Endodermal cell (in vitro differentiated cells): ENCODE measurements at regions not wholly inside any gene's neighbourhood (a gene's known extent, or its start where the extent isn't known, plus 50 kb on each side); places are given as distances from the start of the nearest gene placed in this dataset.

Experiments used
- DNase-seq: peaks from one replicate; pipeline ENCODE4 v3.0.0-alpha.2; 2017
- H3K27ac ChIP-seq: 2 replicates; pipeline ENCODE4 v1.5.1; 2013; ENCODE audit warnings: mild to moderate bottlenecking, low read depth, low read length, moderate library complexity
- H3K27me3 ChIP-seq: 2 replicates; pipeline ENCODE4 v1.6.1; 2013; ENCODE audit warnings: mild to moderate bottlenecking, low read length, moderate library complexity; ENCODE audit not compliant: insufficient read depth, control insufficient read depth, poor library complexity, severe bottlenecking
- H3K36me3 ChIP-seq: 2 replicates; pipeline ENCODE4 v1.7.0; 2013; ENCODE audit warnings: mild to moderate bottlenecking, low read length, moderate library complexity; ENCODE audit not compliant: control insufficient read depth, insufficient read depth
- H3K4me1 ChIP-seq: one replicate; pipeline ENCODE4 v1.7.0; 2013; ENCODE audit warnings: low read length; ENCODE audit not compliant: control insufficient read depth, insufficient read depth
- H3K4me3 ChIP-seq: 2 replicates; pipeline ENCODE4 v1.5.1; 2013; ENCODE audit warnings: mild to moderate bottlenecking, low read length, moderate library complexity
- H3K9ac ChIP-seq: 2 replicates; pipeline ENCODE4 v1.6.1; 2013; ENCODE audit warnings: mild to moderate bottlenecking, low read length, moderate library complexity; ENCODE audit not compliant: poor library complexity, severe bottlenecking; ENCODE audit errors: extremely low read depth
- H3K9me3 ChIP-seq: 2 replicates; pipeline ENCODE4 v1.6.1; 2013; ENCODE audit warnings: mild to moderate bottlenecking, low read length, moderate library complexity; ENCODE audit not compliant: control insufficient read depth
- H3K27ac Mint-ChIP-seq: 2 replicates; pipeline ENCODE4 v1.8.0; 2020; ENCODE audit warnings: mixed read lengths
- H3K27me3 Mint-ChIP-seq: 2 replicates; pipeline ENCODE4 v1.8.0; 2021; ENCODE audit warnings: mild to moderate bottlenecking, mixed read lengths; ENCODE audit not compliant: insufficient read depth
- H3K36me3 Mint-ChIP-seq: 2 replicates; pipeline ENCODE4 v1.8.0; 2020; ENCODE audit warnings: low read depth, mixed read lengths
- H3K4me1 Mint-ChIP-seq: 2 replicates; pipeline ENCODE4 v1.8.0; 2020; ENCODE audit warnings: mixed read lengths
- H3K4me3 Mint-ChIP-seq: 2 replicates; pipeline ENCODE4 v1.8.0; 2020; ENCODE audit warnings: mild to moderate bottlenecking, moderate library complexity, mixed read lengths
- H3K9me3 Mint-ChIP-seq: 2 replicates; pipeline ENCODE4 v1.8.0; 2020; ENCODE audit warnings: mild to moderate bottlenecking, mixed read lengths
- WGBS, 2 experiments: methylation state at CpG; one replicate each; pipeline versions ENCODE4 v1.1.5 to v1.1.7; 2013; ENCODE audit warnings: missing lambda C conversion rate in 2 of 2, mixed read lengths in 1 of 2; ENCODE audit not compliant: insufficient coverage in 1 of 2, insufficient read length in 1 of 2; 5-methylcytosine and 5-hydroxymethylcytosine counted together
- TF ChIP-seq, protein P1 (sequence below): fragments of 200-600 bp; sonication (generic); conservative IDR thresholded peaks from 2 replicates; pipeline ENCODE4 v1.5.0; 2021; ENCODE audit warnings: antibody characterized with exemption, mild to moderate bottlenecking

DNA sequence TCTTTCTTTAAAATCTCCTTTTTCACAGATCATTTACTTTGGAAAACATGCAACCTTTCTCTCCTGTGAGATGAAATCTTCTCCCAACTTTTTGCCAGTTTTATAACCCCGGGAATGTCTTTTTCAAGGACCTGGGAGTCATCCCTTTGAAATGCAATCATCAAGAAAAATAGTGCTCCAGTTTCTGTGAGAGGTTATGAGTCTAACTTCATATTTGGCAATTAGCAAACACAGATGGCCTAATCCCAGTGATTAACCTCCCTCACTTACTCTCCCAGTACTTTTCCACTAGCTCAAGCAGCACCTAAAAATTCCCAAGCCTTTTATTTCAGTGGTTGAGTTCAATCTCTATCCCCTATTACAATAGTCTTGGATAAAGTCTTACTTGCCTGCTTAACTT is 185.8 kb upstream of the TMEM106B start:
- Mint-ChIP-seq H3K27me3 (no peaks in the 10 kb centered on the region), H3K27ac (no peak overlapping the region), H3K9me3 (no peaks in the 10 kb centered on the region), H3K4me1 (no peaks in the 10 kb centered on the region), H3K36me3 (no peaks in the 10 kb centered on the region), H3K4me3 (no peak overlapping the region)
- no peak for DNase-seq
- Histone ChIP-seq H3K36me3 (no peaks in the 10 kb centered on the region), H3K27ac (no peak overlapping the region), H3K4me3 (no peak overlapping the region), H3K4me1 (no peaks in the 10 kb centered on the region), H3K9me3 (no peaks in the 10 kb centered on the region), H3K9ac (no peak overlapping the region), H3K27me3 (no peaks in the 10 kb centered on the region)
- TF ChIP-seq, protein P1, sequence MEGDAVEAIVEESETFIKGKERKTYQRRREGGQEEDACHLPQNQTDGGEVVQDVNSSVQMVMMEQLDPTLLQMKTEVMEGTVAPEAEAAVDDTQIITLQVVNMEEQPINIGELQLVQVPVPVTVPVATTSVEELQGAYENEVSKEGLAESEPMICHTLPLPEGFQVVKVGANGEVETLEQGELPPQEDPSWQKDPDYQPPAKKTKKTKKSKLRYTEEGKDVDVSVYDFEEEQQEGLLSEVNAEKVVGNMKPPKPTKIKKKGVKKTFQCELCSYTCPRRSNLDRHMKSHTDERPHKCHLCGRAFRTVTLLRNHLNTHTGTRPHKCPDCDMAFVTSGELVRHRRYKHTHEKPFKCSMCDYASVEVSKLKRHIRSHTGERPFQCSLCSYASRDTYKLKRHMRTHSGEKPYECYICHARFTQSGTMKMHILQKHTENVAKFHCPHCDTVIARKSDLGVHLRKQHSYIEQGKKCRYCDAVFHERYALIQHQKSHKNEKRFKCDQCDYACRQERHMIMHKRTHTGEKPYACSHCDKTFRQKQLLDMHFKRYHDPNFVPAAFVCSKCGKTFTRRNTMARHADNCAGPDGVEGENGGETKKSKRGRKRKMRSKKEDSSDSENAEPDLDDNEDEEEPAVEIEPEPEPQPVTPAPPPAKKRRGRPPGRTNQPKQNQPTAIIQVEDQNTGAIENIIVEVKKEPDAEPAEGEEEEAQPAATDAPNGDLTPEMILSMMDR, result no peak
- 100% methylated on average over 1 of the region's 1 CpG for WGBS, 2 experiments

DNA sequence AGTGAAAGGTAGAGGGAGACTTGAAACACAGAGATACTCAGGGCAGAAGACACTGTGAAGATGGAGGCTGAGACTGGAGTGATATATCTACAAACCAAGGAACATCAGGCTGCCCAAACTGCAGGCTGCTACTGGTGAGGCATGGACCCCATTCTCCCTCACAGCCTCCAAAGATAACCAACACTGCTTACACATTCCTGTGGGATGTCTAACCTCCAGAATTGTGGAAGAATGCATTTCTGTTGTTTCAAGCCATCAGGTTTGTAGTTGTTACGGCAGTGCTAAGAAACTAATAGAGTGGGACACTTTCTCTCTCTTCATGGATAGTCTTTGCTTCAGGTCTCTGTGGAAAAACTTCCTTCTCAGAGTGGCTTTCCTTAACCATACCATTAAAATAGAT is 182.6 kb upstream of the TMEM106B start:
- TF ChIP-seq, protein P1, result no peak
- Histone ChIP-seq H3K27ac (no peak overlapping the region), H3K9me3 (no peaks in the 10 kb centered on the region), H3K4me3 (no peak overlapping the region), H3K9ac (no peak overlapping the region), H3K4me1 (no peaks in the 10 kb centered on the region), H3K36me3 (no peaks in the 10 kb centered on the region), H3K27me3 (no peaks in the 10 kb centered on the region)
- Mint-ChIP-seq H3K36me3 (no peaks in the 10 kb centered on the region), H3K27me3 (no peaks in the 10 kb centered on the region), H3K4me3 (no peak overlapping the region), H3K4me1 (no peaks in the 10 kb centered on the region), H3K9me3 (no peaks in the 10 kb centered on the region), H3K27ac (no peak overlapping the region)
- WGBS, 2 experiments, result 93% methylated on average over 1 of the region's 1 CpG; no CpG with 5 or more reads in 1 of the 2 experiments
- DNase-seq, result no peak

DNA sequence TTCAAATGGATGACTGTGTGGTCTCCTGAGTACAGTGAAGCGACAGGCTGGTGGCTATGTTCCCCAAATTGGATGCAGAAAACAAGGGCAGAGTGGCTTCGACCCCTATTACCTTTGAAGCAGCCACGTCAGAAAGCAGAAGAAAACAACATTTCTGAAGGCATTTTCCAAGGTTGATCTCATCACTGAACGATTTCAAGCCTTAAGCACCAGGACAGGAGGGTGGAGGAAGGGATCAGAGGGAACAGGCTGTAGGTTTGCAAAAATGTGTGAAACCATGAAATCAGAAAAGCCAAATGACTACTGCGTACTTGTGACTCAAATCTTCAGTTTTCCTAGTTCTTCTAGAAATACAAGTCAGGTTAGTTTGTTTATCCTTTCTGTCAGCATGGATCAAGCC is 181.0 kb upstream of the TMEM106B start:
- TF ChIP-seq, protein P1, result no peak
- peak; percentile 49 for DNase-seq
- no peaks in the 10 kb centered on the region for H3K27me3 Mint-ChIP-seq
- Histone ChIP-seq H3K9me3 (no peaks in the 10 kb centered on the region), H3K27ac (no peak overlapping the region), H3K4me3 (no peak overlapping the region), H3K27me3 (no peaks in the 10 kb centered on the region), H3K4me1 (no peaks in the 10 kb centered on the region), H3K9ac (no peak overlapping the region), H3K36me3 (no peaks in the 10 kb centered on the region)
- H3K9me3 Mint-ChIP-seq, result no peaks in the 10 kb centered on the region
- no peaks in the 10 kb centered on the region for H3K36me3 Mint-ChIP-seq
- 75 to 90% methylated on average over 5 of the region's 5 CpGs for WGBS, 2 experiments
- H3K27ac Mint-ChIP-seq, result peak overlapping the region; percentile 74
- no peaks in the 10 kb centered on the region for H3K4me1 Mint-ChIP-seq
- H3K4me3 Mint-ChIP-seq, result no peak overlapping the region
